CD4-positive, alpha-beta T cell (primary cell): ENCODE measurements at regions not wholly inside any gene's neighbourhood (a gene's known extent, or its start where the extent isn't known, plus 50 kb on each side); places are given as distances from the start of the nearest gene placed in this dataset.

Experiments
- ATAC-seq: fragments of 200-7000 bp; cut with Tn5 transposase; one replicate; pipeline ENCODE4 v1.10.0; 2022; ENCODE audit warnings: mild to moderate bottlenecking; ENCODE audit not compliant: poor library complexity
- CTCF ChIA-PET: fragments of 350-600 bp; sonication (Branson Sonifier 250); formaldehyde crosslinking; loops from one replicate; lab custom pipeline; 2021; ENCODE audit warnings: antibody characterized with exemption, inconsistent platforms; lab: Charles Lee
- POLR2A ChIA-PET: fragments of 350-600 bp; sonication (Branson Sonifier 250); formaldehyde crosslinking; loops from one replicate; lab custom pipeline; 2021; ENCODE audit warnings: antibody characterized with exemption, inconsistent platforms; lab: Charles Lee
- DNase-seq, 14 experiments: peaks; one replicate each; pipeline ENCODE4 v3.0.0-alpha.2; 2013 to 2020; ENCODE audit warnings: mixed read lengths in 2 of 14
- H3K27ac ChIP-seq, 2 donors: one replicate each; pipeline versions ENCODE4 v1.5.1 to v1.7.0; 2013; ENCODE audit warnings: low read length in 2 of 2, low read depth in 1 of 2, mild to moderate bottlenecking in 1 of 2
- H3K27me3 ChIP-seq, 2 experiments: 1 replicate in 1 of 2; 2 replicates in 1 of 2; pipeline versions ENCODE4 v1.6.1 to v1.7.0; 2013; ENCODE audit warnings: low read length in 2 of 2, control low read depth in 1 of 2, mild to moderate bottlenecking in 1 of 2, moderate library complexity in 1 of 2; ENCODE audit not compliant: insufficient read depth in 2 of 2, control insufficient read depth in 1 of 2
- H3K36me3 ChIP-seq: one replicate; pipeline ENCODE4 v1.6.1; 2013; ENCODE audit warnings: low read length, control low read depth; ENCODE audit not compliant: insufficient read depth
- H3K4me1 ChIP-seq: one replicate; pipeline ENCODE4 v1.6.1; 2013; ENCODE audit warnings: low read length, control low read depth; ENCODE audit not compliant: insufficient read depth
- H3K4me3 ChIP-seq: one replicate; pipeline ENCODE4 v1.5.1; 2013; ENCODE audit warnings: mild to moderate bottlenecking, low read length, moderate library complexity
- H3K9me3 ChIP-seq, 2 experiments: 1 replicate in 1 of 2; 2 replicates in 1 of 2; pipeline versions ENCODE4 v1.6.1 to v1.7.0; 2013; ENCODE audit warnings: low read length in 2 of 2, mild to moderate bottlenecking in 2 of 2, control low read depth in 1 of 2, moderate library complexity in 1 of 2; ENCODE audit not compliant: control insufficient read depth in 1 of 2, insufficient read depth in 1 of 2
- H3K27ac Mint-ChIP-seq: one replicate; pipeline ENCODE4 v1.8.0; 2020; ENCODE audit warnings: mixed read lengths
- H3K27me3 Mint-ChIP-seq: one replicate; pipeline ENCODE4 v1.8.0; 2021; ENCODE audit warnings: mixed read lengths
- H3K36me3 Mint-ChIP-seq: one replicate; pipeline ENCODE4 v1.8.0; 2021; ENCODE audit warnings: low read depth, mixed read lengths
- H3K4me1 Mint-ChIP-seq: one replicate; pipeline ENCODE4 v1.8.0; 2021; ENCODE audit warnings: low read depth, mixed read lengths
- H3K4me3 Mint-ChIP-seq: one replicate; pipeline ENCODE4 v1.8.0; 2020; ENCODE audit warnings: mild to moderate bottlenecking, mixed read lengths
- H3K9me3 Mint-ChIP-seq: one replicate; pipeline ENCODE4 v1.8.0; 2020; ENCODE audit warnings: mixed read lengths
- CTCF ChIP-seq: fragments of 200-600 bp; IDR thresholded peaks from one replicate; pipeline ENCODE4 v1.8.0; 2022; ENCODE audit warnings: antibody characterized with exemption, mild to moderate bottlenecking
- intact Hi-C, 2 experiments: fragments of 100-400 bp; cut with DNase I in 1 of 2; cut with micrococcal nuclease in 1 of 2; formaldehyde crosslinking; loops; one replicate each; pipeline versions ENCODE4 v1.15.1 to v1.9.0; 2023 to 2025; cut with DNase I, micrococcal nuclease

- intact Hi-C loops = no loop called here
- ATAC-seq = no peak
- no peak overlapping the region for H3K4me3 Mint-ChIP-seq
- no peak for TF ChIP-seq CTCF
- peaks cover 30% of the 10 kb centered on the region for H3K27me3 Mint-ChIP-seq
- POLR2A ChIA-PET = no interaction called here
- H3K27ac Mint-ChIP-seq = no peak overlapping the region
- H3K9me3 Mint-ChIP-seq = no peaks in the 10 kb centered on the region
- no peak for DNase-seq
- Histone ChIP-seq H3K27ac (no peak overlapping the region), H3K27me3 (peaks cover 4 to 6% of the 10 kb centered on the region in 2 experiments), H3K9me3 (peaks cover 5 to 14% of the 10 kb centered on the region in 2 experiments), H3K36me3 (no peaks in the 10 kb centered on the region), H3K4me3 (no peak overlapping the region), H3K4me1 (no peaks in the 10 kb centered on the region)
- CTCF ChIA-PET = no interaction called here
- H3K36me3 Mint-ChIP-seq = no peaks in the 10 kb centered on the region
- H3K4me1 Mint-ChIP-seq = no peaks in the 10 kb centered on the region
Observed at GRCh38 chr17:5975661-5976060, 94.5 kb upstream of the WSCD1 start.

- intact Hi-C loops = no loop called here
- no peak for DNase-seq
- H3K36me3 ChIP-seq = no peaks in the 10 kb centered on the region
- H3K36me3 Mint-ChIP-seq = no peaks in the 10 kb centered on the region
- TF ChIP-seq CTCF = no peak
- ATAC-seq = no peak
- ChIA-PET POLR2A (no interaction called here), CTCF (no interaction called here)
- peaks cover 0 to 6% of the 10 kb centered on the region in 2 experiments for H3K27me3 ChIP-seq
- H3K27ac Mint-ChIP-seq = no peak overlapping the region
- H3K4me1 Mint-ChIP-seq = no peaks in the 10 kb centered on the region
- H3K27ac ChIP-seq = no peak overlapping the region
- H3K4me3 Mint-ChIP-seq = no peak overlapping the region
- no peak overlapping the region for H3K4me3 ChIP-seq
- no peaks in the 10 kb centered on the region for H3K9me3 Mint-ChIP-seq
- peaks cover 5 to 14% of the 10 kb centered on the region in 2 experiments for H3K9me3 ChIP-seq
- peaks cover 30% of the 10 kb centered on the region for H3K27me3 Mint-ChIP-seq
- no peaks in the 10 kb centered on the region for H3K4me1 ChIP-seq
Observed at GRCh38 chr17:5976251-5976650, 93.9 kb upstream of the WSCD1 start.

- no peak overlapping the region for H3K4me3 ChIP-seq
- ATAC-seq (no peak), DNase-seq (no peak)
- no peaks in the 10 kb centered on the region for H3K9me3 Mint-ChIP-seq
- H3K4me1 ChIP-seq = no peaks in the 10 kb centered on the region
- TF ChIP-seq CTCF = no peak
- H3K27ac Mint-ChIP-seq = no peak overlapping the region
- no peaks in the 10 kb centered on the region for H3K36me3 Mint-ChIP-seq
- ChIA-PET CTCF (no interaction called here), POLR2A (no interaction called here)
- peaks cover 0 to 6% of the 10 kb centered on the region in 2 experiments for H3K27me3 ChIP-seq
- H3K4me3 Mint-ChIP-seq = no peak overlapping the region
- intact Hi-C loops = no loop called here
- no peaks in the 10 kb centered on the region for H3K4me1 Mint-ChIP-seq
- no peak overlapping the region for H3K27ac ChIP-seq
- peaks cover 3 to 6% of the 10 kb centered on the region in 2 experiments for H3K9me3 ChIP-seq
- H3K27me3 Mint-ChIP-seq = peaks cover 31% of the 10 kb centered on the region
- H3K36me3 ChIP-seq = no peaks in the 10 kb centered on the region
Observed at GRCh38 chr17:5978496-5978895, 91.7 kb upstream of the WSCD1 start.
